GM18498 (cell line): ENCODE measurements at regions not wholly inside any gene's neighbourhood (a gene's known extent, or its start where the extent isn't known, plus 50 kb on each side); places are given as distances from the start of the nearest gene placed in this dataset.
"Not testable (repeated sequence)": the region's sequence is repeated elsewhere in the genome, so short reads cannot be mapped to it uniquely, and the experiment has no call there.

Experiments
- ATAC-seq: cut with Tn5 transposase; IDR thresholded peaks from one replicate; pipeline ENCODE4 v1.9.1; 2021; ENCODE audit warnings: mild to moderate bottlenecking, moderate library complexity; ENCODE audit not compliant: unreplicated experiment

DNA sequence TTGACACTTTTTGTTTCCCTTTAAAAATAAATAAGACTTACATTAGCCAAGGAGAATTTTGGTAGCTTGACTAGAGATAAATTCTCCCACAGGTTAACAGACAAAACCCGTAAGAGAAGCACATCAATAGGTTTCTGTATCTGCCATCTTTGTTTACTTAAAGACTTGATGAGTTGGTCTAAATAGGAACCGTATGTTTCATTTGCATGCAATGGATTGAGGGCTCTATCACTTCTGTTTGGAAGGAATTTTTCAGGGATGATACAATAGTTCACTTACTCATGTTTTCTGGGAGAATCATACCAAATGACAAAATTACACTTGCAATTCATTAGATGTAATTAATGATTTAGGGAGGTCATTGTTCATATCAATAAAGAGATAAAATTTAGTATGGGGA is 631.5 kb upstream of the NR2F2 start:
- ATAC-seq = no peak

DNA sequence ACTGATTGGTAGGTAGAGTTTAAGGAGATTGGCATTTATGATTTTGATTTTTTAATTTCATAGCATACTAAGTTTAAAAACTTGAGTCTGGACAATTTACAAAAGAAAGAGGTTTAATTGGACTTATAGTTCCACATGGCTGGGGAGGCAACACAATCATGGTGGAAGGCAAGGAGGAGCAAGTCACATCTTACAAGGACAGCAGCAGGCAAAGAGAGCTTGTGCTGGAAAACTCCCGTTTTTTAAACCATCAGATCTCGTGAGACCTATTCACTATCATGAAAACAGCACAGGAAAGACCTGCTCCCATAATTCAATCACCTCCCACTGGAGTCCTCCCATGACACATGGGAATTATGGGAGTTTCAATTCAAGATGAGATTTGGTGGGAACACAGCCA is 630.9 kb upstream of the NR2F2 start:
- ATAC-seq = no peak

DNA sequence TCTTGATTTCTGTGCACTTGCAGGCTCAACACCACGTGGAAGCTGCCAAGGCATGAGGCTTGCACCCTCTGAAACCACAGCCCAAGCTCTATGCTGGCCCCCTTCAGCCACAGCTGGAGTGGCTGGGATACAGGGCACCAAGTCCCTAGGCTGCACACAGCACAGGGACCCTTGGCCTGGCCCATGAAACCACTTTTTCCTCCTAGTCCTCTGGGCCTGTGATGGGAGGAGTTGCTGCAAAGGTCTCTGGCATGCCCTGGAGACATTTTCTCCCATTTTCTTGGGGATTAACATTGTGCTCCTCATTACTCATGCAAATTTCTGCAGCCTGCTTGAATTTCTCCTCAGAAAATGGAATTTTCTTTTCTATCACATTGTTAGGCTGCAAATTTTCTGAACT is 629.8 kb upstream of the NR2F2 start:
- not testable (repeated sequence) for ATAC-seq

DNA sequence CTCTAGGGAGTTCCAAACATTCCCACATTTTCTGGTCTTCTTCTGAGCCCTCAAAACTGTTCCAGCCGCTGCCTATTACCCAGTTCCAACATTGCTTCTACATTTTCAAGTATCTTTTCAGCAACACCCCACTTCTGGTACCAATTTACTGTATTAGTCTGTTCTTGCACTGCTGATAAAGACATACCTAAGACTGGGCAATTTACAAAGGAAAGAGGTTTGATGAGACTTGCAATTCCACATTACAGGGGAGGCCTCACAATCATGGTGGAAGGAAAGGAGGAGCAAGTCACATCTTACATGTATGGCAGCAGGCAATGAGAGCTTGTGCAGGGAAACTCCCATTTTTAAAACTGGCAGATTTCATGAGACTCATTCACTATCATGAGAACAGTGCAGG is 629.1 kb upstream of the NR2F2 start:
- no peak for ATAC-seq

DNA sequence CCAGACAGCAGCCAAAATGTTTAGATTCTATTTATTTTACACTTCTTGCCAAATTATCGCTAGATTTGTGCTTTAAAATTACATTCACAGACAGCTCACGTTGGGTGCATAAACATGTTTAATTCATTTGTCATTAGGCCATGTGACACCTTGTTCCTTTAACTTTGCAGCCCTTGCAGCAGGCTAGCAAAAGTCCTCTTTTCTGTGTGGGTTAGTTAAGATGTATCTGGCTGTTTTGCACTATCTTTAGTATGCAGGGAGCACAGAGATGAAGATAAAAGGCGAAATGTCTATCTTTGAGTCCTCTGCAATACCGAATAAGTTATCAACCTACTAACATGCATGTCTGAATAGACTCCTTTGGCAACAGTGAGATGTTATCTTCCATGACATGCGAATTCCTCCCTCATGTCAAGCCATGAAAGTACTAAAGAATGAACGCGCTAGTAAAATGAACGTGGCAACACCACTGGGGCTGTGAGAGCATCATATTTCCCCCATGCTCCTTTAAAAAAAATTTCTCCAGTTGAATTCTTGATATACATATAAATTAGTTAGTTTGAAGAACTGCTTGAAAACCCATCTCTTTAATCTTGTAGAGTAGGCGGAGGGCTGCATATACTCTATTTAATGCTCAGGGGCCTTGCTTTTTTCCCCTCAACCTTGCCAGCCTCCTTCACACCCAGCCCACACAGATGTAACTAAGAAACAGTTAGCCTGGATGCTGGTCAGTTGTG is 620.4 kb upstream of the NR2F2 start:
- no peak for ATAC-seq

DNA sequence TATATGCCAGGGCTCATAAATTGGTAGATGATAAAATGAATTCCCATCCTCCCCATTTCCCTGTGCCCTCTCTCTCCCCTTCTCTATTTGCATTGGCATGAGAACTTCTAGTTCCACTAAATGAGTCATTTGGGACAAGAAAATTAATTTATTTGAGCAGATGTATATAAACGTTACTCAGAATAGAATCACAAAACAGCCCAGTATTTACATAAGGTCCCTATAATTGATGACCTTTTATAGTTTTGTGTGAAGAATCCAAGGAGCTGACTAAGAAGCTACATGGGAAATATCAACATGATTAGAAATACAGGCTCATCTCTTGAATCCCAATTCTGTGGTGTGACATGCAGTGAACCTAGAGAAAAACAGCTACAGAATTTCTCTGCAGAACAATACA is 617.7 kb upstream of the NR2F2 start:
- ATAC-seq = no peak

DNA sequence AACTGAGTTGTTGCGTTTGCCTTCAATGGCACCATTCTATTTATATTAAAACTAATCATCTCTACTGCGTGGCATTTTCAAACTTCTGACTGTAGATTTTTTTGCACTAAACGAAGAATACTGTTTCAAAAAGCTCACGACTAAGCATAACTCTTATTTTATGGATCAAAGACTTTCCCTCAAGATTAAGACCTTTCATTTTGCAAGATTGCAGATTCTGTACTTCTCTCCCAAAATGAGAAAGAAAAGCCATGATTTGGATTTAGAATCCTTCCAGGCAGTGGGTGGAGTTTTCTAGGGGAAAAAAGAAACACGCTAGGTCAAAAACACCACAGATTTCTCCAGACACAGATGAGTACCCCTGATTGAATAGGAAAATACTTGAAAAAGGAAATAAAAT is 617.2 kb upstream of the NR2F2 start:
- no peak for ATAC-seq

DNA sequence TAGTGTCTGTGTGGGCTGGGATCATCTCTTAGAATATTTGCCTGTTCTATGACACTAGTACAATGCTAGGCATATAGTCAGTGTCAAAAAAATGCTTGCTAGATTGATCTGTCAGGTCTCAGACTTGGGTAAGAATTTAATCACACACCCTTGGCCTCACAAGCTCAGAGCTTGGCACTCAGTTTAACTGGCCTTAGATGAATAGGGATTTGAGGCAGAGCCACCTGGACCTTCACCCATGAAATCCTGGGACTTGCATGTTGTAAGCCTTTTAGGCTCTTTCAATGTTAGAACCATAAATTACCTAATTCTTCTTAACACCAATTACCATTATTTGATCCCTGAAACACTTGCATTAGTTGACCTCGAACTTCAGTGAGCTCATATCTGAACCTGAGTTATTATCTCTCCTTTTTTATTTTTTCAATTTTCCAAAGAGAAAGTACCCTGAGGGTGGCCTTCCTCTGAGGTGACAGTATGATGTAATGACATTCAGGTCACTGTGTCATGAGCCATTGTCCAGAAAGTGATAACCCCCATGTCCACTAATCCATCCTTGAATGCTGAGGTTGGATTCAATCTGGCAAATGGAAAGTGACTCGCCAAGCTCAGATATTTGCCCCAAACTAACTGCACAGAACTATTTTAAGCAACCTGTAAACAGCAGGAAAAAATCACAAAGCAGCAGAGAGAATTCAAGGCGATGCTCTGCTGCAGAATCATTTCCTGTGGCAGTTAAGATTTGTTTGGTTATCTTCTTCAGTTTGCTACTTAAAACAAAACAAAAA is 615.2 kb upstream of the NR2F2 start:
- no peak for ATAC-seq

DNA sequence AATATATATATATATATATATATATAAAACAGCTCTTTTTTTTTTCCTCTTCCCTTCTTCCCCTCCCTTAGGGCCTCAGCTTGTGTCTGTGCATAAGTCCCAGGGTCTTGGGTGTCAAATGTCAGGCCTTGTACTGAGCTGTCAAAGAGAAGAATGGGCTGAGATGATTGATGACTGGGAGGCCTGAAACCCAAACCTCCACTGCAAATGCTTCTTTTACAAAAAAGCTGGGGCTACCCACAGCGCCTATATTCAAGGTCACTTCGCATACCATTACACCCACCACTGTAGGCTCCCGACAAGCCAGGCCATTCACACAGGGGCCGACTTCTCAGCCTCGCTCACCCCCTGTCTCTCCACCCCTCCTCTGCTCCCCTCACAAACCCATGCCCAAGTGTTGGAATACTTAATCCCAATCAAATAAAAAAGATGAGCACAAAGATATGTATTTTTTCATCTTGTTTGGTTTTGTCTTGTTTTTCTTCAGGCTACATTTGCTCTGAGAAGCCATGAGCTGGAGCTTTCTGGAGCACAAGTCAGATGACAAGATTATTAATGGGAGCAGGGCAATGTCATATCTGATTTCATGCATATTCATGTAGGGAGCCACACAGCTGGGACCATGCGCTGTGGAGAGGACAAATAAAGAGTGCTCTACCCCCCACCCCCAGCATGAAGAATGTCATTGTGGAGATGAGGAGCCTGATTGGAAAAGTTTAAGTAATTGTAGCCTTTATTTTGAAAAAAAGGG is 614.4 kb upstream of the NR2F2 start:
- no peak for ATAC-seq

DNA sequence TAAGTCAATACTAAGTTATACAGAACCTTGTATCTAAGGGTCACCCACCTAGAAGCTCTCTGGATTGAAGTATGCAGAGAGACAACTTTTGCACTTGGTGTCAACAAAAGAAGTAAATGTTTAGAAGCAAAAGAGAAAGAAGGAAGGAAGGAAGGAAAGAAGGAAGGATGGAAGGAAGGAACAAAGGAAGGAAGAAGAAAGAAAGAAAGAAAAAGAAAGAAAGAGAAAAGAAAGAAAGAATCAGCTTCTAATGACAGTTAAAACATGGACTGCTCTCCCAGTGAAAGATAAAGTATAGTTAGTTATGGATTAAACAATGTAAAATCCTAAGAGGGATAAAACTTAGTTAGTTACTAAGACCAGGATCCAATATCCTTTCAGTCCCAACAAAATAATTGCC is 613.8 kb upstream of the NR2F2 start:
- no peak for ATAC-seq

DNA sequence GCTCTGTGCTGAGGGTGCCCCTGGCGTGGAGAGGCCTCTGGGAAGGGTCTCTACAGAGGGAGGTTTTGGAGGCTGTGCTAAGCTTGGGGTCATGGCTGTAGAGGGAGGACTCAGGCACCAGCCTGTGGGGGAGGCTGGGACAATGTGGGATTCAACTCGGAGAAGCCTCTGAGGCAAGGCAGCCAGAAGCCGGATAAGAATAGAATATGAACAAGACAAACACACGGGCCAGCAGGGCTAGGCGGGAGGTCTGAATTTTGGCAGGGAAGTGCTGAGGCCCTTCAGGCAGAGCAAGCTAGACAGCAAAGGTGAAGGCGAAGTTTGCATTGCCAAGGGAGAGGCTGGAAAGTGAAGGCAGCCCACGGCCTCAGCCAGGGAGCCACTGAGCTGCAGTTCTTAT is 612.1 kb upstream of the NR2F2 start:
- ATAC-seq = no peak

DNA sequence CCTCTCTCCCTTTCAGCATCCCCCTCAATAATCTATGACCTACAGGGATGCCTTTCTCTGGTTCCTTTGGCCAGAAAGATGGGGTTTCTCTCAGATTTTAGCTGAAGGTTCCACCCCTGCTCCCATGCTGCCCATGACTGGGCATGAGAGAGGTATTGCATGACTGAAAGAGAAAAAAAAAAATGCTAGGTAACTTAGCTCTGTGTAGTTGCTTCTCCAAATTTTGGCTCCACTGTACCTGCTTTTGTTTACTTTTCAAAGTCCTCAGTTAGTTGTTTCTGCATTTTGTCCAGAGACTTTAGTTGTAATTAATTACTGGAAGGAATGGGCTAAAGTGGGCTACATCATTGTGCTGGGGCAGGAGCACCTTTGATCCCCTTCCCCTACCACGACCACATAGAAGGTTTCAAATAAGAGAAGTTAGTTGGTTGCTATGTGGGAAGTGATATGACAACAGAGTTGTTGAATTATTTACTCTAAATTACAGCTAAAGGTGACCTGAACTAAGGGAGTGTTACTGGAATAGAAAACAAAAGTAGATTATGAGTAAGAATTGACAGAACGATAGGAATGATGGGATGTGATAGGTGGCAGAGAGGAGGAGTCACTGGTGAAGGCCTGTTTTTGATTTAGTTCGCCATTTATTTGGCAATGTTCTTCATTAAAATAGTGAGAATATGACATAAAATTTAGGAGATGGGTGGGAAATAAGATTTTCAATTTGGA is 605.4 kb upstream of the NR2F2 start:
- no peak for ATAC-seq

DNA sequence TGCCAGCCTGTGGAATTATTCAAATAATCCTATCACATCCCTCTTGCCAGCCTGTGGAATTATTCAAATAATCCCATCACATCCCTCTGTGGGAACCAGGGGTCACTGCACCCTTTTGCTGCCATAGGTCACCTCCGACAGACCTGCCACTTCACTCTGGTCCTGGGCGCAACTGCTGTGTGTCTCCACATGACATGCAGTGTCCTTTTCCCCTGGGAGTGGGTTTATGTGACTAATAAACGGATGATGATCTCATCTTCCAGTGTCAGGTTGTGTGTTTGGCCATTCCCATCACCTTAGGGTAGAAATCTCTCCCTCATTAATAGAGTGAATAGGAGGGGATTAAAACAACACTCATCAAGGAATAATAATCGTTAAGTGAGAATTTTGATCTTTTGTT is 603.6 kb upstream of the NR2F2 start:
- no peak for ATAC-seq

DNA sequence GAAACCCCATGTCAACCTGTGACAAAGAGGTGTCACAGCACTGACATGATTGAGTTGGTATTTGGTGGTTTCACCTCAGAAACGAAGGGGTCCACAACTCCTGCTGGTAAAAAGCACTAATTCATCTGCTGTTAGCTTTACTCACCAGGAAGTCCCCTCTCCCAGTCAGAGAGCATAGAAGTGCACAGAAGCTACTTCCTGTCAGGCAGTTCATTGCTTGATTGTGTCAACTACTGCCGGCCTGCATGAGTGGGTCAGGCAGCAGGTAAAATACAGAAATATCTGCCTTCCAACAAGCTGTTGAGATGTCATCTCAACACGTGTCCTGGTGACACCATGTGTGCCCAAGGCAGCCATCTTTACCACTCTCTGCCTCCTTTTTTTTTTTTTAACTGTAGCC is 596.6 kb upstream of the NR2F2 start:
- no peak for ATAC-seq

DNA sequence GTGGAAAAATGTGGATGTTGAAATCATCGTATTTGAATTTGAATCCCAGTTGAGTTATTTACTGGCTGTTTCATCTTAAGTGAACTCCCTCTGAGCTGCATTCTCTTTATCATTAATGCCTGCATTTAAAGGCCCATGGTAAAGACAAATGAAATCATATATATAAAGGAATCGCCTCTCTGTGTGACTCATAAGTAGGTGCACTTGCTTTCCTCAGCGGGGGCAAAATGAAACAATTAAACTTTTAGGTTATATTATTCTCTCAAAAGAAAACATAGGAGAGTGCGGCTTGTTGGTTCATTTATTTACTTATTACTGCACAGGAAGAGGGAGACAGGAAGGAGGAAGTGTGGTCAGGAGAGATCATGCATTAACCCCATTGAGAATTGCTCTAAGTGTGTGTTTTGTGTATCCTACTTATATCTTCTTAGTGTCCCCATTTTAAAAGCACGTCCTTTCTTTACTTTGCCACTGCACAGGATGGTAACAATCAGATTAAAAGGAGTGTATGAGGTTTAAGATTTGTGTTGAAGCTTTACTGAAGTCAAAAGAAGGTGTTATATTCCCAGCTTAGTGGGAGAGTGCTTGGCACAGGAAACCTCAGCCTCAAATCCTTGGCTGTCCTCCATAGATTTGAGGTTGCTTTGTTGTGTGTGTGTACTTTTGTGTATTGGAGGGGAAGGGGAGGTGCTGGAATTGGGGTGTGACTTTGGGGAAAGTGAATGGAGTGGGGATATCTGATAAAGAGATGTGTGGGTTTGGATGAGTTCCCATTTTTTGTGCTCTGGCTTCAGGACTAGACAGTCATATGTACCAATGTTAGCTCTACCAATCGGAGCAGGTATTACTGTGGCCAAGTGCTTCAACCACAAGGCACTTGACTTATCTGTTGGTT is 595.8 kb upstream of the NR2F2 start:
- no peak for ATAC-seq

DNA sequence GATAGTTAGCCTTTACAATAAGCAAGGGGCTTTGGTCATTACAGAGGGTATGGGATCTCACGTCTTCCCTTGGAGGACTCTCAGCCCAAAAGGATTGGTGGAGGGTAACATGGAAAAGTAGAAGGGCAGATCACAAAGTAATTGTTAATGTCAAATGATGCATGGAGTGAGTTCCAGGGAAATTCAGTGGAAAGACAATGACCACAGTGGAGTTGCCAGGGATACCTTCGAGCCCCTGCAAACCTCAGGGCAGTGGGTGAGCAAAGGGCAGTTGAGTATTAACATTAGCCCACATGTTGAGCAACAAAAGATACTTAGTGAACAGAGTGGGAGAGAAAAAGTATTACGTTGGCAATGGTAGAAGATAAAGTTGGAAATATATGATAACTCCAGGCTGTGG is 593.4 kb upstream of the NR2F2 start:
- no peak for ATAC-seq

DNA sequence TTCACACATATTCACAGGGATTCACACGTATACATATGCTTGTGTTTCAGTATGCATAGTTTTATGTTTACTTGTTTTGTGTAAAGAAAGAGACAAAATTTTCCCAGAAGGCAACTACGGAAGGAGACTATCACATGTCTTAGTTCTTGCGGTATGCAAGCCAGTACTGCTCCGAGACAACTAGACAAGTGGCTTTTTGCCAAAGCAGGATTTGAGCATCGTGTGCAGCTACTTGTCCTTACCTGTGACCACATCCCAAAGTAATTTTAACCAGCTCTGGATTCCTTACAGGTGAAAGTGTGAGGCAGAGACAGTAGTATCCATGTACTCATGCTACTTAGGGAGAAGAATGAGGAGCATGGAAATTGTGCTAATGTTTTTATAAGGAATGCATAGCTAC is 591.4 kb upstream of the NR2F2 start:
- no peak for ATAC-seq

DNA sequence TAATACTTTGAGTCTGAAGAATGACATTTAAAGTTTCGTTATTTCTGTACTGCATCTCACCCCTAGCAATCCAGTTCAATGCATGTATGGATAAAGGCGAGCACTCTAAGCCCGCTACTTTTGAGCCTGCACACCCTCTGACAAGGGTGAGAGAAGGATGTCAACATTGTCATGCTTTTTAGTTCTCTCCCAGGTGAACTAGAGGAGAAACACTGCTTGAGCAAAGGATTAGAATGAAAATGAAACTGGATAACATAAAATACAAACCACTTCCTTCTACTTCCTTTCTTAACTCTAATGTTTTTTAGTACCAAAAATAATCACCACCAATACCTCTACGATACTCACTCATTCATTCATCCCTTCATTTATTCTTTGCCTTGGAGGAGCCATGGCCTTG is 588.7 kb upstream of the NR2F2 start:
- no peak for ATAC-seq

DNA sequence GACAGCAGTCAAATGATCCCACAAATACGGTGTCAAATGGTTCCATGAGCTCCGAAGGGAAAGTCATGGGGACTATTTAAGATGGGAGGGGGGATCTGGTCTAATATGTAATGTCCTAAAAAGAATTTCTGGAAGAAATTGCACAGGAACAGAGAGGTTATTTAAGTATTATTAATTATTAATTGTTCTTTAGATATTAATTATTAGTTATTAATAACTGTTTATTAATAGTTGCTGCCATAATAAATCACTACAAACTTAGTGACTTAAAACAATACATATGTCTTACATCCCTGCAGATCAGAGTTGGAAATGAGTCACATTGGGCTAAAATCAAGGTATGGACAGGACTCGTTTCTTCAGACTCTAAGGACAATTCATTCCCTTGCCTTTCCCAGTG is 588.2 kb upstream of the NR2F2 start:
- no peak for ATAC-seq

DNA sequence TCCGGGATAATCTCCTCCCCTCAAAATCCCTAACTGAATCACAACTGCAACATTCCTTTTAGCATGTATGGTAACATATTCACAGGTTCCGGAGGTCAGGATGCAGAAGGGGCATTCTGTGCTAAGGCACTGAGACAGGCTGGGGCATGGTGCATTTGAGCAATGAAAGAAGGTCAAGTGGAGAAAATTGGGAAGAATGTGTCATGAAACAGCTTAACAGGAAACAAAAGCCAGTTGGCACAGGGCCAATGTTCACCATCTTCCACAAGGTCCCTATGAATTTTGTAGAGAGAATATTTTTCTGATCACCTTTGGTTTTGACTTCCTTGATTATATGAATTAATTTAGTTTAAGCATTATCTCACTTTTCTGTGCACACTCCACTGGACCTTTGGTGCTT is 587.7 kb upstream of the NR2F2 start:
- ATAC-seq = no peak
